Transverse colon (tissue), 3 donors: ENCODE measurements at regions not wholly inside any gene's neighbourhood (a gene's known extent, or its start where the extent isn't known, plus 50 kb on each side); places are given as distances from the start of the nearest gene placed in this dataset.

ENCODE experiments used
- POLR2A ChIP-seq: fragments of 450-650 bp; IDR thresholded peaks from one replicate; pipeline ENCODE4 v1.6.1; 2016; ENCODE audit warnings: antibody characterized with exemption, mild to moderate bottlenecking, moderate library complexity
- TF ChIP-seq, protein P1 (sequence below), 5 experiments: fragments of 200-600 bp in 3 of 5; fragments of 450-650 bp in 2 of 5; sonication (generic) in 3 of 5; IDR thresholded peaks; 1 replicate in 2 of 5; 2 replicates in 3 of 5; pipeline ENCODE4 v1.5.1; 2016 to 2017; ENCODE audit warnings: antibody characterized with exemption in 5 of 5, inconsistent platforms in 3 of 5, mild to moderate bottlenecking in 2 of 5, moderate library complexity in 1 of 5

GRCh38 chr20:57815405-57815804, 105.6 kb upstream of the PMEPA1 start:
- TF ChIP-seq, protein P1, sequence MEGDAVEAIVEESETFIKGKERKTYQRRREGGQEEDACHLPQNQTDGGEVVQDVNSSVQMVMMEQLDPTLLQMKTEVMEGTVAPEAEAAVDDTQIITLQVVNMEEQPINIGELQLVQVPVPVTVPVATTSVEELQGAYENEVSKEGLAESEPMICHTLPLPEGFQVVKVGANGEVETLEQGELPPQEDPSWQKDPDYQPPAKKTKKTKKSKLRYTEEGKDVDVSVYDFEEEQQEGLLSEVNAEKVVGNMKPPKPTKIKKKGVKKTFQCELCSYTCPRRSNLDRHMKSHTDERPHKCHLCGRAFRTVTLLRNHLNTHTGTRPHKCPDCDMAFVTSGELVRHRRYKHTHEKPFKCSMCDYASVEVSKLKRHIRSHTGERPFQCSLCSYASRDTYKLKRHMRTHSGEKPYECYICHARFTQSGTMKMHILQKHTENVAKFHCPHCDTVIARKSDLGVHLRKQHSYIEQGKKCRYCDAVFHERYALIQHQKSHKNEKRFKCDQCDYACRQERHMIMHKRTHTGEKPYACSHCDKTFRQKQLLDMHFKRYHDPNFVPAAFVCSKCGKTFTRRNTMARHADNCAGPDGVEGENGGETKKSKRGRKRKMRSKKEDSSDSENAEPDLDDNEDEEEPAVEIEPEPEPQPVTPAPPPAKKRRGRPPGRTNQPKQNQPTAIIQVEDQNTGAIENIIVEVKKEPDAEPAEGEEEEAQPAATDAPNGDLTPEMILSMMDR (IDR thresholded peaks at IDR 0.05) = no peak
- TF ChIP-seq POLR2A = no peak
